ENCODE measurements at regions not wholly inside any gene's neighbourhood (a gene's known extent, or its start where the extent isn't known, plus 50 kb on each side); places are given as distances from the start of the nearest gene placed in this dataset.

- Histone ChIP-seq H3K27ac (no peak overlapping the region), H3K4me1 (no peaks in the 10 kb centered on the region), H3K36me3 (no peaks in the 10 kb centered on the region), H3K4me3 (no peak overlapping the region), H3K9me3 (peaks cover 0 to 12% (median 0%) of the 10 kb centered on the region in 11 donors), H3K27me3 (no peaks in the 10 kb centered on the region)
- ATAC-seq (no peak), DNase-seq (no peak)
- 66 to 69% methylated on average over 1 of the region's 1 CpG for WGBS, 2 donors
- intact Hi-C loops (cut with DNase I): no loop called here
- no peak for TF ChIP-seq CTCF (IDR thresholded peaks at IDR 0.05)
Measured at GRCh38 chr11:107179829-107180228, 161.6 kb upstream of the GUCY1A2 start.

GRCh38 chr11:107177106-107177477, 158.8 kb upstream of the GUCY1A2 start:
- WGBS, 2 donors: 85 to 93% methylated on average over 15 of the region's 15 CpGs
- no peak for ATAC-seq
- H3K36me3 ChIP-seq: no peaks in the 10 kb centered on the region
- H3K4me3 ChIP-seq: no peak overlapping the region
- H3K9me3 ChIP-seq: peaks cover 0 to 12% (median 0%) of the 10 kb centered on the region in 11 donors
- H3K27me3 ChIP-seq: no peaks in the 10 kb centered on the region
- intact Hi-C loops (cut with DNase I): no loop called here
- no peak overlapping the region for H3K27ac ChIP-seq
- DNase-seq: no peak
- TF ChIP-seq CTCF (IDR thresholded peaks at IDR 0.05): no peak
- H3K4me1 ChIP-seq: no peaks in the 10 kb centered on the region

GRCh38 chr11:107176148-107177105, 158.2 kb upstream of the GUCY1A2 start:
- no peaks in the 10 kb centered on the region for H3K36me3 ChIP-seq
- 93% methylated on average over 37 of the region's 37 CpGs for WGBS, 2 donors
- no peaks in the 10 kb centered on the region for H3K4me1 ChIP-seq
- no peak overlapping the region for H3K4me3 ChIP-seq
- H3K27ac ChIP-seq: no peak overlapping the region
- no peak for DNase-seq
- intact Hi-C loops (cut with DNase I): no loop called here
- H3K27me3 ChIP-seq: no peaks in the 10 kb centered on the region
- peaks cover 0 to 12% (median 0%) of the 10 kb centered on the region in 11 donors for H3K9me3 ChIP-seq
- ATAC-seq: no peak
- no peak for TF ChIP-seq CTCF (IDR thresholded peaks at IDR 0.05)

GRCh38 chr11:107174856-107175255, 156.6 kb upstream of the GUCY1A2 start:
- Histone ChIP-seq H3K27me3 (no peaks in the 10 kb centered on the region), H3K4me3 (no peak overlapping the region), H3K4me1 (no peaks in the 10 kb centered on the region), H3K36me3 (no peaks in the 10 kb centered on the region), H3K9me3 (peaks cover 0 to 27% (median 0%) of the 10 kb centered on the region in 11 donors), H3K27ac (no peak overlapping the region)
- DNase-seq (no peak), ATAC-seq (no peak)
- no peak for TF ChIP-seq CTCF (IDR thresholded peaks at IDR 0.05)
- WGBS, 2 donors: 84 to 85% methylated on average over 5 of the region's 5 CpGs
- intact Hi-C loops (cut with DNase I): no loop called here

All from heart right ventricle (tissue), 16 donors.